ENCODE measurements at regions not wholly inside any gene's neighbourhood (a gene's known extent, or its start where the extent isn't known, plus 50 kb on each side); places are given as distances from the start of the nearest gene placed in this dataset.
A peak's percentile ranks its signal among the peaks of the same experiment; 100 is the strongest.
"Not testable (repeated sequence)": the region's sequence is repeated elsewhere in the genome, so short reads cannot be mapped to it uniquely, and the experiment has no call there.

- DNase-seq = no peak
Measured at GRCh38 chr4:126894963-126895362, 737.8 kb upstream of the INTU start.

- no peak for DNase-seq
Measured at GRCh38 chr4:126895988-126896570, 736.7 kb upstream of the INTU start.

GRCh38 chr4:126897038-126897437, 735.7 kb upstream of the INTU start:
- DNase-seq = no peak

- DNase-seq = no peak
Measured at GRCh38 chr4:126898815-126899214, 733.9 kb upstream of the INTU start.

- no peak for DNase-seq
Measured at GRCh38 chr4:126899331-126899801, 733.4 kb upstream of the INTU start.

- no peak for DNase-seq
Measured at GRCh38 chr4:126906466-126906865, 726.3 kb upstream of the INTU start.

GRCh38 chr4:126907389-126907788, 725.4 kb upstream of the INTU start:
- DNase-seq = no peak

- DNase-seq = no peak
Measured at GRCh38 chr4:126916049-126916625, 716.6 kb upstream of the INTU start.

- no peak for DNase-seq
Measured at GRCh38 chr4:126916626-126917140, 716.1 kb upstream of the INTU start.

GRCh38 chr4:126922328-126922938, 710.3 kb upstream of the INTU start:
- not testable (repeated sequence) for DNase-seq

- DNase-seq = no peak
Measured at GRCh38 chr4:126924237-126924636, 708.5 kb upstream of the INTU start.

- DNase-seq = not testable (repeated sequence)
Measured at GRCh38 chr4:126930059-126930458, 702.7 kb upstream of the INTU start.

GRCh38 chr4:126935801-126936200, 697.0 kb upstream of the INTU start:
- DNase-seq = no peak

- no peak for DNase-seq
Measured at GRCh38 chr4:126937342-126937741, 695.4 kb upstream of the INTU start.

- no peak for DNase-seq
Measured at GRCh38 chr4:126937846-126938422, 694.8 kb upstream of the INTU start.

GRCh38 chr4:126939401-126939800, 693.4 kb upstream of the INTU start:
- no peak for DNase-seq

- no peak for DNase-seq
Measured at GRCh38 chr4:126947536-126947935, 685.2 kb upstream of the INTU start.

- DNase-seq = no peak
Measured at GRCh38 chr4:126954537-126955291, 678.0 kb upstream of the INTU start.

GRCh38 chr4:126955292-126956183, 677.2 kb upstream of the INTU start:
- DNase-seq = peak; percentile 25

- DNase-seq = no peak
Measured at GRCh38 chr4:126956184-126956897, 676.4 kb upstream of the INTU start.

- no peak for DNase-seq
Measured at GRCh38 chr4:126957556-126957955, 675.2 kb upstream of the INTU start.
